Activated CD4-positive, CD25-positive, alpha-beta regulatory T cell treated with anti-CD3 and anti-CD28 coated beads, Interleukin-2, amount 50 U/mL, for 16 hours (primary cell): ENCODE measurements at regions not wholly inside any gene's neighbourhood (a gene's known extent, or its start where the extent isn't known, plus 50 kb on each side); places are given as distances from the start of the nearest gene placed in this dataset.
"Not testable (repeated sequence)": the region's sequence is repeated elsewhere in the genome, so short reads cannot be mapped to it uniquely, and the experiment has no call there.

ENCODE experiments used
- DNase-seq: peaks from one replicate; pipeline ENCODE4 v3.0.0-alpha.2; 2020; ENCODE audit warnings: low read depth, low spot score

DNA sequence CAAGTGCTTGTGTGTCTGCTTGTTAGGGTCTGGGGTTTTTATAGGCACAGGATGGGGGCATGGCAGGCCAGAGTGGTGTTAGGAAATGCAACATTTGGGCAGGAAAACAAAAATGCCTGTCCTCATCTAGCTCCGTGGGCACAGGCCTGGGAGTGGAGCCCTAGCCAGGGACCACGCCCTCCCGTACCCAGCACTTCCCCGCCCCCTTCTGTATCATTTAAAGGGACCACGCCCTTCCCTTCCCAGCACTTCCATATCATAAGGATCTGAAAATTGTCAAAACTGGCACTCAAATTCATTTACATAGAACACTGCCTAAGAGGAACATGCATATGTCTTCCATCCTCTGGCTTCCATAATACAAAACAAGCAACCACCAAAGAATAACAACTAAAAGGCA, 185.8 kb downstream of the B3GLCT start:
- DNase-seq: no peak

DNA sequence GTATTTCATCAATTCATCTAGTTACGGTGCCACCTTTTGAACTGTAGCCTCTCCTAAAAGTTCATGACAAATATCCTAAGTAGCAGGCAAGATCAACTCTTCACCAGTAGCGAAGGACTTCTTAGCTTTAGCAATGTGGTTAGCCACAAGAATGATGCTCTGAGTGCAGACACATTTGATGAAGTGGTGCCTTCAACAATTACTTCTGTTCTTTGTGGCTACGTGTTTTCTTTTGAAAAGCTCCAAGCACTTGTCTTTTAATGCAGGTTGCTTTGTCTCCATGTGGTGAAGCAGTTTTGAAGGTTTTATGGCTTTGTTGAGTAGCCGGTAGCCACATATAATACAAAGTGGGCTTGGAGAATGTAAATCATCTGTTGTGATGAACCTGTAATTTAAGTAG, 194.7 kb downstream of the B3GLCT start:
- no peak for DNase-seq

DNA sequence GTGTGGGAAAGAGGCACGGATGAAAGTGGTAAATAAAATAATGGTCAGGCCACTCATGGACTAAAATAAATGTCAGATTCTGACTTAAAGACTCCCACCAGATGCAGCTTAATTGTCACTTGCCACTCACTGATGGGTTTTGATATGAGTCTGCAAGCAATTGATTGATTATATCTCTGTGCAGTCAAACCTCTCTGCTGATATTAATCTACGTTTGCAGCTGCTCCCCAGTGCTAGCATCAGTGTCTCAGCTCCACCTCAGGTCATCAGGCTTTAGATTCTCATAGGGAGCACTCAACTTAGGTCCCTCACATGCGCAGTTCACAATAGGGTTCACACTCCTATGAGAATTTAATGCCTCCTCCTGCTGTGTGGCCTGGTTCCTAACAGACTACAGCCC, 195.3 kb downstream of the B3GLCT start:
- DNase-seq: no peak

DNA sequence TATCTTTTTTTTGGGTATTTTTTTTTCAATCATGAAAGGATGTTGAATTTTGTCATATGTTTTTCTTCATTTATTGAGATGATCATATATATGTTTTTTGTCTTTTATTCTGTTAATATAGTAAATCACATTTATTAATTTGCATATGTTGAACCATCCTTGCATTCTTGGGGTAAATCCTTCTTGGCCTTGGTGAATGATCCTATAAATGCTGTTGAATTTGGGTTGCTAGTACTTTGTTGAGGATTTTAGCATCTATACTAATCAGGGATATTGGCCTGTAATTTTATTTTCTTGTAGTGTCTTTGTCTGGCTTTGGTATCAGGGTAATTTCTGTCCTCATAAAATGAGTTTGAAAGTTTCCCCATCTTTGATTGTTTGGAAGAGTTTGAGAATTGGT, 199.9 kb downstream of the B3GLCT start:
- DNase-seq: no peak

DNA sequence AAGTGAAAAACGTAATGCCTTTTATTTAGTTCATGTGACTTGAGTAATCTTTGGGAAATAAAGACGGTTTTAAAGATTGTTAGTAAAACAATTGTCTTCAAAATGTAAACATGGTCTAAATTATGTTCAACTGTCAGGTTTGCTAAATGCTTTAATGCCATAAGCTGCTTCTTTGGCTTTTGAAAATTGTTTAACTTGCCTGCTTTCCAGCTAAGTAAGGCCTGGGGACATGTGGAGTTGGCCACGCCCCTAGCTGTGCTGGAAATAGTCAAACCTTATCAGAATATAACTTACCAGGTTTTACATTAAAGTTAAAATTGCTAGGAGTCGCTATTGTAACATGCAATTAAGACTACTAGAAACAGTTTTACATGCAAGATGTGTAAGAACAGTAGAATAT, 203.9 kb downstream of the B3GLCT start:
- DNase-seq: not testable (repeated sequence)

DNA sequence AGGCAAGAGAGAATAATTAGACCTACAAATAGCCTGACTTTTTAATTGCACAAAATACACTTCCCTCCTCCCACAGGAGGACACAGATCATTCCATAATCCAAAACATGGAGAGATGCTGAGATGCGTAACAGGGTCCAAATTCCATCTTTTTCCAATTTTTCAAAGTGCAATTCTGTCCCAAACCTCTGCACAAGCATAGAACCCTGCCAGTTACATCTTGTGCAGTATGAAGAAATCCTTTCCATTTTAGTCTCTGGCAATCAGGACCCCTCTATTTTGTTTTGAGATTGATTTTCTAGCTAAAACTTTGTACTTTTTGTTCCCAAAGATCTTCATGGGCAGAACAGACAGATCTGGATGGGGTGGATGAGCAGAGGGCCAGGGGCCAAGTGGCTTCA, 209.2 kb downstream of the B3GLCT start:
- DNase-seq: no peak

DNA sequence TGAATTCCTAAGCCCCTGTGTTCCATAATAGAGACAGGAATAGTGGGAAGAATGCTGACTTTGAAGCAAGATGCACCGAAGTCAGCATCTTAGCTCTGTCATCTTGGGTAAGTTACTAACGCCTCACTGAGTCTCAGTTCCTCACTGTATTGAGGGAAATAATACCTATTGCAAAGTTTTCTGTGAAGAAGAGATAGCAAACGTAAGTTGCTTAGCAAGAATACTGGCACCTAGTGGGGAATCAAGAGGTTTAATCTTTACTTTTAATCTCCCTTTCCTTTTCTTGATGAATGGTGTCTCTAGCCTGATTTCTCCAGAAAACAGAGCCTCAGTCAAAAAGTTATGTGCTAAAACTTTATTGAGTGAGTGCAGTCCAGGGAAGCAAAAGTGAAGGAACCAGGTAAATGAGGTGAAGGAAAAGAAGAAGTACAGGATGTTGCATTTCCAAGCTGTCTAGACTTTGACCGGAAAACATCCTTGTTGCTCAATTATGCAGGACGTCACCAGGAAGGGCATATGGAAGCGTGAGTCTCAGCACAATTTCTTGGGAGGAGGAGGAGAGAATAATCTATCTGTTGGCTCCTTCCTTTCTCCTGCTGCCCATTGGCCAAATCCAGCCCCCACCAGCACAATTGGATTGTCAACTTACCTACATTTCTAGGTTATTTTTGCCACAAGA, 210.0 kb downstream of the B3GLCT start:
- DNase-seq: no peak

DNA sequence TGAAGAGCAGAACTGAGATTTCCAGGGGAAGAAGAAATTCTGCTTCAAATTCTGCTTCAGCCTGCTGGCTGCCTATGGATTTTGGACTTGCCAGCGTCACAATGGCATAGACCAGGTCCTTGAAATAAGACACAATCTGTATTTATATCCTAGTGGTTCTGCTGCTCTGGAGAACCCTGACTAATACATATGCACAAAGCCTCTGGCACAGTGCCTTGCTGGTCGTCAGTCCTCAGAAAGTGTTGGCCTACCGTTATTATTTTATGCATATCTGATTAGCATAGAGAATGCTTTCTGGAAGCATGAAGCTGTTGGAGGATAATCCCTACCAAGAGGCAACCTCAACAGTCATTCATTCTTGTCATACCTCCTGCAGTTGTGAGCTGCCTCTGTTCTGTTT, 213.7 kb downstream of the B3GLCT start:
- DNase-seq: no peak

DNA sequence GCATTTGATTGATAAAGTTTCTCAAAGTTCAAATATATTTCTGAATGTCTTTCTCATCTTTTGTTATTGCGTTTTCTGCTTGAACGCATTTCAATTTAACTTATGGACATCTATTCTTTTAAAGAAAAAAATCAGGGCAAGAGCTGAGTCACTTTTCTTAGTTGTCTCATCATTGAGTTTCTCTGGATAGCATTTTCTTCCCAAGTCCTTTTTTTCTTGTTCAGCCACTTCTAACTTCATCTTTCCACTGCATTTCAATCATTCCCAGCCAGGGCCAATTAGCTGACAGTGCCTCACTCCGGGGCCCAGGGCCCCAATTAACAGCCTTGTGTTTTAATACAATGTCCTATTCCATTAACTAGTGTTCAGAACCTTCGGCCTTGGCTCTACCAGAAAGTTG, 216.3 kb downstream of the B3GLCT start:
- no peak for DNase-seq

DNA sequence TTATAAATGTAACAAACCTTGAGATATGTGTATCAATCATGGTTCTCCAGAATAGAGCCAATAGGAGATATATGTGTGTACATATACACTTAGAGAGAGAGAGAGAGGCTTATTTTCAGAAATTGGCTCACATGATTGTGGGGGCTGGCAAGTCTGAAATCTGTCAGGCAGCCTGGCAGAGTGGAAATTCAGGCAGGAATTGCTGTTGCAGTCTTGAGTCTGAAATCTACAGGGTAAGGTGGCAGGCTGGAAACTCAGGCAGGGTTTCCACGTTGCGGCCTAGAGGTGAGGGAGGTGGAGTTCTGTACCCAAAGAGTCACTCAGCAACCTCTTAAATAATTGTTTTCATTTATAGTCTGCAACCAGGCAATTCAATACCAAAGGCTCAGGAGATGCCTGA, 218.4 kb downstream of the B3GLCT start:
- no peak for DNase-seq

DNA sequence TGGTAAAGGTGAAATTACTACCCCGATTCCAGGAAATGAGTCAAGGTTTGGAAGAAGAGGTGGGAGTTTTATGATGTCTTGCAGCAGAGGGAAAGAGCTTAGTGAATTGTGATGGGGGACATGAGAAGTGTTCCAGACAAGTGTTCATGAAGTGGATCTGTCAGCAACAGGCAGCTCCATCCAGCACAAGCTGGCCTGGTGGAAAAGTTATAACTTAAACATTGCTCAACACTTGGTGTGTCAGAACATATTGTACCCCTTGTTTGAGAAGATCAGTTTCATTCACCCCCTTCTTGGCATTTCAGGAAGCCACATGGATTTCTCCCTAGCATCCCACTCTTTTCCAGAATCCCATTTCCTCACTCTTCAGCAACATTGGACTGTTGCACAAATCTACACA, 222.0 kb downstream of the B3GLCT start:
- no peak for DNase-seq

DNA sequence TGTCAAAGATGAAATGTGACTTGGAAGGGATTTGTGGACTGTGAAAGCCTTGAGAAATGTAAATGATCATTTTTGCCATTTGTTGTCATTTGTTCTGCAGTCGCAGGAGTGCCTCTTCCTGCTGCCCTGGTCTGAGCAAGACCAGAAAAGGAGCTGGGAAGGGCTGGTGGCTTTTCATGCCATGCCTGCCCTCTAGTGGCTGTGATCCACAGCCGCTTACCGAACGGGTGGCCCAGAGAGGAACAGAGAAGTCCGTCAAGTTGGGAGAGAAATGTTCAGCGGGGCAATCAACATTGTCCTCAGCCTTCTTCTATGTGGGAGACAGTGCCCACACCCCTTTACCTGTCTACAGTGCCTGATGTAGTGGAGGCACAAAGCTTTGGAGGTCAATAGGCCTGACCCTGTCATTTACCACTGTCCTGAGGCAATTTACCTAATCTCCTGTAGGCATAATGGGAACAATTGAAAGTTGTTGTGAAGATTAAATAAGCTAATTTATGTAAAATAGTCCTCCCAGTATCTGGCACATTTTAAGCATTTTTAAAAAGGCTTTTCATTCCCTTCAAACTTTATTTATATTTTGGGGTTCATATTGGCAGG, 224.5 kb downstream of the B3GLCT start:
- DNase-seq: peak; percentile 10

DNA sequence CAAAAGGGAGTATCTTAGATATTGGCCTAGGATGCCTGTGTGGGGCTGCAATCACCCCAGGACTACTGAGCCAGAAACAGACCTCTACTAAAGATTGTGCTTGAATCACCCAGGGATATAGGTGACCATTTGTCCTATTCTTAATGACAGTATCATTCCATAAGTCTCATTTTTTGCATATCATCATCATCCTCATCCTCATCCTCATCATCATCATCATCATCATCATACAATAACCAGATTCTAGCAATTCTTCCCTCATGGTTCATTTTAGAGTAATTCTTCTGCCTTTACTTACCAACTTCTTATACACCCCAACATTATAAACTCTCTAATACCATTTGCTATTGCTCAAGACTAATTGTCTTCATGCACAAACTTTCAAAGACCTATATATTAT, 226.6 kb downstream of the B3GLCT start:
- no peak for DNase-seq

DNA sequence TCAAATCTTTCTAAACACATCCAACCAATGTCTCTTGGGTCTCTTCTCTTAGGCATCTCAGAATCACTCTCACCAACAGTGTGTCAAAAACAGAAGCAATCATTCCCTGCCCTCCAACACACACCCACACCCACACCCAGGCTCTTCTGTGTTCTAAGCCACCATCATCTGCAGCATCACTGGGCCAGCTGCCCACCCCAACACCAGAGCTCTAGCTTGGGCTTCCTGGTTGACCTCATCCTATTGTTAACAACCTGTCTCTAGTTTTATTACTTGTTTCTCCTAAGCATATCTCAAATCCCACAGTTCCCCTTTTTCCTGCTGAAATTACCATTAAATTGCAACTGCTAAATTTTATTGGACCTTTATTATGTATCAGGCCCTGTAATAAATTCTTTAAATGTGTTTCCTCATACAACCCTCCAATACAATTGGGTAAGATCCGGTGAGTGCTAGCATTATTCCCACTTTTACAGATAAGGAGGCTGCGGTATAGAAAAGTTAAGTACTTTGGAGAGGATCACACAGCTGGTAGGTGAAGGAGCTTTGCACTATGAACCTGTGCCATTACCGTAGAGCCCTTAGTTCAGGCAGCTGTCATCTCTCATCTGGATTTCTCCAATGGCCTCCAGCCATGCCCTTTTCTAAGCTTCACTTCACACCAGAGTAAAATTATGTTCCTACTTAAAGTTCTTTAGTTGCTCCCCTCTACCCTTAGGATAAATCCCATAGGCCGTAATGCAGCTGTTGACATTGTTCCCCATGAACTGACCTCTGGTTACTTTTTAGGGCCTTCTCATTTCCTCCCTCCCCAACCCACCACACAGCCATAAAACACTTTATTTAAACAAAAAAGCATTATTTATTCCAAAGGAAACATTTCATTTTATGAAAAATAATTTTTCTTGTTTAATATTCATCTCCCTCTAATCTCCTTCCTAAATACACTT, 227.7 kb downstream of the B3GLCT start:
- no peak for DNase-seq

DNA sequence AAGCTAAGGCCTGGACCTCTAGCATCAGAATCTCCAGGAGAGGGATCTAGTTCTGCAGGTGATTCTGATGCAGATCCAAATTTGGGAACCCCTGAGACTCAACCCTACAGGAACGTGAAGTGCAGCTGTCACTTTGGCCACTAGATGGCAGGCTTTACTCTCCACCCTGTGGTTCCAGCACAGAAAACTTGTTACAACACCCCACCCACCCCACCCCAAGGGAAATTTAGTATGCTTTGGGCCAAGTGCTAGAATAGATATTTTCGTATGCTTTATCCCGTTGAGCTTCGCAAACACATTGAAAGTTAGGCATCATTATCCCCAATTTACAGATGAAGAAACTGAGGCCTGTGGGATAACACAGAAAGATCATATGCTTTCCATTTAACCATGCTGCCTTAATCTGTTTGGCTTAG, 232.0 kb downstream of the B3GLCT start:
- DNase-seq: no peak

DNA sequence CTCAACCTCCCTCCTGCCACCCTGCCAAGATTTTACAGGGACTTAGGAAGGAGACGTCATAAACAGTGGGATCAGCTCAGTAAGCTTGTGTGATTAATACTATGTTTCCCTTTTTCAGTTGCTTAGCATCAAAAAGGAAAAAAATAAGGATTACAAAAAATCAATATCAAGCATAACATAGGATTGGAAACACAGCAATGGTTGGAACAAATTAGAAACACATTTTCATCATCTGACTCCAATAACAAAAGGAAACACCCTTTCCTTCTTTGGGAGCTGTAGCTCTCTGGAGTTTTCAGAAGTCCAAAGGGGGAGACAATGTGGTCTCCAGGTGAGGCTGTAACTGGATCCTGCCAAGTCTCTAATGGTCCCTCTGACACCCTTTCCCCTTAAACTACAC, 233.4 kb downstream of the B3GLCT start:
- no peak for DNase-seq

DNA sequence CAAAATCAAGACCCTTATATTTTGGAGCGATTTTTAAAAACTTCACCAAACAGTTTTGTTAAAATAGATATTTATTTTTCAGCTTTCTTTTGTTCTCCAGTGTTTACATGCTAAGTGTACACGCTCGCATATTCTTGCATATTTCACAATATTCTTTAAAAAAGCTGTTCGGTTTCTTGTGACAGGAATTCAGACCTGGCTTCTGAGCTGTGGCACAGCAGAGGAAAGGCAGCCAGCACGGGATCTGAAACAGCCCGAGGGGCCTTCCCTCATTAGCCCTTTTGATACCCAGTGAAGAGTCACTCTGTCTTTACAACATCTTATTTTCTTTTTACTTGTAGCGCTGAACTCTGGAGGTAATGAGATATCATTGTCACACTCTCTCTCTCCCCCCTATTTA, 234.0 kb downstream of the B3GLCT start:
- DNase-seq: no peak

DNA sequence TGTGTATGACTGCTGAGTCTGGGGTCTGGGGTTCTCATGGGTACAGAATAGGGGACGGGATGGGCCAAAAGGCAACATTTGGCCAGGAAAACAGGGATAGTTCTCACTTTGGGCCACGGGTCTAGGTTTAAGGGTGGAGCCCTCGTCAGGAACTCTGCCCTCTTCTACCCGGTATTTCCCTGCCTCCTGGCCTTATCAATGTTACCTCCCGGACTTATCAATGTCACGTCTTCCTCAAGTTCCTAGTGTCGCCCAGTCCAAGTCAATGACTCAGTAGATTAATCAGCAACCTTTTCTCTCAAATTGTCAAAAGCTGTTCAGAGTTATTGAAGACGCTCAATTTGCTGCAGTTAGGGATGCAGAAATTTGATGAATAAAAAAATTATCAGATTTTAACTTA, 234.8 kb downstream of the B3GLCT start:
- no peak for DNase-seq

DNA sequence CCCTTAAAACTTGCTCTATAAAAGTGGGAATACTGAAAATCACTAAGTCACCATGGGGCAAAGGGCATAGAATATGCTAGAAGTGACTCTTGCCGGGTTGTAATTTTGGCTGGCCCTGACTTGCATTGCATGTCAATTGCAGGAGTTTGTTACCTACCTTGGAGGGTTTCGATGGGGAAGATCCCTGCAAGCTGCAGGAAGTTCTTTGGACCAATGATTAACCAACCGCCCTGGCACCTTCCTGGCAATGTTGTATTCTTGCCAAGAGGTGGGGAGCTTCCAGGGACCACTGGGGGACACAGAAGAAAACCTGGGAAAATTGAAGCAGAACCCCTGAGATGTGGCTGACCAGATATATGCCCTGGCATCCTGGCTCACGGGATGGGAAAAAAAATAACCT, 235.8 kb downstream of the B3GLCT start:
- DNase-seq: no peak

DNA sequence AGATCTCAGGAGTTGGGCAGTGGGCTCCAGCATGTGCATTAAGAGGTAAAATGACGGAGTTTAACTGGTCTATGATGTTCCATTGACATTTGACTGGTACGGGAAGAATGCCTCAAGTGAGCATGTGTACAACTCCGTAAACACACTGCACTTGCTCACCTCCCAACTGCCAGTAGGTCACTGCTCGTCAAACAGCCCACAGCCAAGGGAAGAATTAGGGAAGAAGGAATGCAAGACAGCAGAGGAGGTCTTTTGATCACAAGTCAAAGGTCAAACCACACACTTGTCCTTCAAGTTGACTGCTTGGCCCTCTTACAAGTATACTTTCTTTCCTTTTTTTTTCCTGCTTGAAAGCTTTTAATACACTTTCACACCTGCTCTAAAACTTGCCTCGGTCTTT, 236.7 kb downstream of the B3GLCT start:
- no peak for DNase-seq

DNA sequence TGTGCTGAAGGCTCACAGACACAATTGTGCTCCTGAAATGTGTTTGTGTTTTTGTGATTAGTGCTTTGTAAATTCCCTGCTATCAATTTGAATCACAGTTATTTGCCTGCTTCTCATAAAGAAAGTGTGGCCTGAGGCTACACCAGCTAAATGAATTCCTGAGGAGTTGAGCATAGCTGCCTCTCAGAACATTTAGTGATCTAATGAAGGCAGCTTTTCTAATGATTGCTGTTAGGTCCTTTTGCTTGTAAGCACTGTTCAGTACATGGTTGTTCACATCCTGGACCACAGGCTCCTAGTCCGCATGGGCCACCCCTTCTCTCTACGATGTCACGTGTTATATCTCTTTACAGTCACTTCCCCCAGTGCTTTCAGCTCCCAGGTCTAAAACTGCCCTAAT, 238.2 kb downstream of the B3GLCT start:
- no peak for DNase-seq

DNA sequence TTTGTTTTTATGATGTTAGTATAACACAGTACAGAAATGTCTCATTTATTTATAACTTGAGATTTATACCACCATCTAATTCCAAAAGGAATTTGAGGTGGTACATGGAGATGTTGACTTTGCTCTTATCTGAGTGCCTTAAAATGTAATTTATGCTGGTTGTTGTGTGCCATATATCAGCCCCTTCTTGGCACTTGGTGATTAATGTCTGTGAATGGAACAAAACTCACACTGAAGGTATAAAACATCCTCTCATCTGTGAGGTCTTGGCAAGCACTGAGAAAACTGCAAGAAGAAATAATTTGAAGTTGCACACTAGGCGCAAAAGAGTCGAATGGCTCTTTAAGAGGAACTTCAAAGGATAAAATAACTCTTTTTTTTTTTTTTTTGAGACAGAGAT, 240.4 kb downstream of the B3GLCT start:
- no peak for DNase-seq
